Smooth muscle cell (in vitro differentiated cells): ENCODE measurements at regions not wholly inside any gene's neighbourhood (a gene's known extent, or its start where the extent isn't known, plus 50 kb on each side); places are given as distances from the start of the nearest gene placed in this dataset.
"Not testable (repeated sequence)": the region's sequence is repeated elsewhere in the genome, so short reads cannot be mapped to it uniquely, and the experiment has no call there.

ENCODE experiments used
- DNase-seq: peaks from one replicate; lab custom pipeline; 2025; ENCODE audit not compliant: unreplicated experiment; lab: John Stamatoyannopoulos, UW
- H2AFZ ChIP-seq: fragments of 200-600 bp; sonication (generic); 2 replicates; pipeline ENCODE4 v1.6.0; 2016; ENCODE audit warnings: antibody characterized with exemption, low read depth, mild to moderate bottlenecking
- H3F3A ChIP-seq: fragments of 200-600 bp; sonication (generic); 2 replicates; pipeline ENCODE4 v1.6.0; 2017; ENCODE audit warnings: antibody characterized with exemption, low read depth
- H3K27ac ChIP-seq: fragments of 200-600 bp; sonication (generic); 2 replicates; pipeline ENCODE4 v1.5.1; 2016; ENCODE audit warnings: low read depth, mild to moderate bottlenecking
- H3K27me3 ChIP-seq: fragments of 200-600 bp; sonication (generic); 2 replicates; pipeline ENCODE4 v1.6.1; 2016; ENCODE audit warnings: low read depth, mild to moderate bottlenecking
- H3K36me3 ChIP-seq: fragments of 200-600 bp; sonication (generic); 2 replicates; pipeline ENCODE4 v1.5.1; 2016; ENCODE audit warnings: low read depth
- H3K4me1 ChIP-seq: fragments of 200-600 bp; sonication (generic); 2 replicates; pipeline ENCODE4 v1.5.1; 2016; ENCODE audit warnings: low read depth
- H3K4me2 ChIP-seq: fragments of 200-600 bp; sonication (generic); 2 replicates; pipeline ENCODE4 v1.6.0; 2016; ENCODE audit warnings: mild to moderate bottlenecking
- H3K4me3 ChIP-seq: fragments of 200-600 bp; sonication (generic); 2 replicates; pipeline ENCODE4 v1.5.1; 2016; ENCODE audit warnings: mild to moderate bottlenecking
- H3K79me2 ChIP-seq: fragments of 200-600 bp; sonication (generic); 2 replicates; pipeline ENCODE4 v1.6.0; 2016; ENCODE audit warnings: low read depth, mild to moderate bottlenecking
- H3K9ac ChIP-seq: fragments of 200-600 bp; sonication (generic); 2 replicates; pipeline ENCODE4 v1.6.0; 2016; ENCODE audit warnings: low read depth
- H3K9me3 ChIP-seq: fragments of 200-600 bp; sonication (generic); replicated peaks from 2 replicates; pipeline ENCODE4 v1.5.1; 2016; ENCODE audit warnings: low read depth
- H4K20me1 ChIP-seq: fragments of 200-600 bp; sonication (generic); 2 replicates; pipeline ENCODE4 v1.6.0; 2016; ENCODE audit warnings: low read depth
- CTCF ChIP-seq: fragments of 200-600 bp; sonication (generic); IDR thresholded peaks from 2 replicates; pipeline ENCODE4 v1.5.1; 2017; ENCODE audit warnings: borderline replicate concordance, mild to moderate bottlenecking, antibody characterized with exemption; ENCODE audit not compliant: insufficient read depth, poor library complexity, severe bottlenecking
- WGBS: methylation state at CpG from one replicate; pipeline ENCODE4 v1.1.7; 2016; ENCODE audit warnings: low lambda C conversion rate; 5-methylcytosine and 5-hydroxymethylcytosine counted together

- no peak overlapping the region for H3K27ac ChIP-seq
- H3K27me3 ChIP-seq = no peaks in the 10 kb centered on the region
- no peaks in the 10 kb centered on the region for H4K20me1 ChIP-seq
- H3K79me2 ChIP-seq = no peaks in the 10 kb centered on the region
- no peaks in the 10 kb centered on the region for H3F3A ChIP-seq
- no peaks in the 10 kb centered on the region for H3K36me3 ChIP-seq
- H3K9me3 ChIP-seq = no peaks in the 10 kb centered on the region
- H3K4me3 ChIP-seq = no peak overlapping the region
- no peaks in the 10 kb centered on the region for H3K4me1 ChIP-seq
- no peak overlapping the region for H2AFZ ChIP-seq
- H3K9ac ChIP-seq = no peak overlapping the region
- DNase-seq = no peak
- H3K4me2 ChIP-seq = no peak overlapping the region
- no peak for TF ChIP-seq CTCF
These were observed 156.1 kb upstream of the IRS4 start for GRCh38 chrX:108892501-108892900.

GRCh38 chrX:108875548-108875947 is 139.2 kb upstream of the IRS4 start:
- Histone ChIP-seq H3K27ac (no peak overlapping the region), H3K27me3 (no peaks in the 10 kb centered on the region), H3K4me3 (no peak overlapping the region), H3K4me1 (no peaks in the 10 kb centered on the region), H3K9me3 (no peaks in the 10 kb centered on the region), H3K36me3 (no peaks in the 10 kb centered on the region), H3K79me2 (no peaks in the 10 kb centered on the region), H3K4me2 (no peak overlapping the region), H3K9ac (no peak overlapping the region), H3F3A (no peaks in the 10 kb centered on the region), H2AFZ (no peak overlapping the region), H4K20me1 (no peaks in the 10 kb centered on the region)
- no peak for TF ChIP-seq CTCF
- no peak for DNase-seq

- H3K4me3 ChIP-seq, H3K79me2 ChIP-seq, H3K9me3 ChIP-seq, H3K36me3 ChIP-seq, H4K20me1 ChIP-seq, H3K4me1 ChIP-seq, H3K9ac ChIP-seq, H3K27ac ChIP-seq, DNase-seq, H2AFZ ChIP-seq, H3K27me3 ChIP-seq, H3F3A ChIP-seq, H3K4me2 ChIP-seq: not testable (repeated sequence)
- 94% methylated on average over 1 of the region's 1 CpG for WGBS
These were observed 106.7 kb upstream of the IRS4 start for GRCh38 chrX:108843039-108843438.

DNA sequence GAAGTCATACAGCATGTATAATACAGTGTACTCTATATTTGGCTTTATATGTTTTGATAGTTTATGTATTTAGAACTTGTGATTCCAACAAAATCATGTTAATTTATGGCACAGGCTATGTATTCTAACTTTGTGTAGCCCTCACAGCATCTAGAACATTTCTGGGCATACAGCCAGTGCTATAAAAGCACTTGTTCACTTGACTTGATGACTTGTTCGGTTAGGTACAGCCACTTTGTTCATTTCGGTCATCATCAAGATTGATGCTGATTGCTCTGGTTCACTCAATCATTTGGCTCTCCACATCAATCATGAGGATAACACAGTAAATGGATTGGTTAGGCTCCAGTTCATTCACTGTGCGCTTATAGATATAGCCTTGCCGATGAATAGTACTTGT is 97.6 kb upstream of the IRS4 start:
- Histone ChIP-seq H3K27ac (no peak overlapping the region), H3K36me3 (no peaks in the 10 kb centered on the region), H3K4me2 (no peak overlapping the region), H3K4me1 (no peaks in the 10 kb centered on the region), H4K20me1 (no peaks in the 10 kb centered on the region), H2AFZ (no peak overlapping the region), H3K79me2 (no peaks in the 10 kb centered on the region), H3K4me3 (no peak overlapping the region), H3K27me3 (no peaks in the 10 kb centered on the region), H3K9me3 (no peaks in the 10 kb centered on the region), H3K9ac (no peak overlapping the region), H3F3A (no peaks in the 10 kb centered on the region)
- whole genome bisulfite sequencing = 94% methylated on average over 4 of the region's 4 CpGs
- DNase-seq = no peak
- no peak for TF ChIP-seq CTCF
